ENCODE measurements at regions not wholly inside any gene's neighbourhood (a gene's known extent, or its start where the extent isn't known, plus 50 kb on each side); places are given as distances from the start of the nearest gene placed in this dataset.

- no peak overlapping the region for H2AFZ ChIP-seq (ENCODE audit: low read length)
- TF ChIP-seq EZH2phosphoT487 (IDR thresholded peaks at IDR 0.05; ENCODE audit: borderline replicate concordance) (no peak), CTCF (conservative IDR thresholded peaks at IDR 0.05; ENCODE audit: low read length) (no peak)
- no peaks in the 10 kb centered on the region for H4K20me1 ChIP-seq (ENCODE audit: insufficient read depth, low read length, poor library complexity, severe bottlenecking)
- no peaks in the 10 kb centered on the region for H3K27me3 ChIP-seq (ENCODE audit: insufficient read depth, low read length, poor library complexity, severe bottlenecking)
- no peaks in the 10 kb centered on the region for H3K9me2 ChIP-seq (replicated peaks; ENCODE audit: low read depth, low read length)
- no peaks in the 10 kb centered on the region for H3K4me1 ChIP-seq (ENCODE audit: insufficient read depth, low read length, poor library complexity, severe bottlenecking)
- H3K9ac ChIP-seq (ENCODE audit: low read depth, low read length, poor library complexity, severe bottlenecking) = no peak overlapping the region
- no peaks in the 10 kb centered on the region for H3F3A ChIP-seq (ENCODE audit: low read depth)
- H3K4me3 ChIP-seq (ENCODE audit: low read length, poor library complexity, severe bottlenecking) = no peak overlapping the region
- H3K79me2 ChIP-seq (ENCODE audit: insufficient read depth, low read length) = no peaks in the 10 kb centered on the region
- H3K36me3 ChIP-seq (ENCODE audit: insufficient read depth, low read length) = no peaks in the 10 kb centered on the region
- no peak overlapping the region for H3K4me2 ChIP-seq (ENCODE audit: low read depth, low read length, poor library complexity, severe bottlenecking)
- H3K9me3 ChIP-seq (ENCODE audit: insufficient read depth, low read depth, low read length) = no peaks in the 10 kb centered on the region
Observed at GRCh38 chr20:11195169-11195568, 521.4 kb upstream of the JAG1 start.

GRCh38 chr20:11195899-11196558 is 522.2 kb upstream of the JAG1 start:
- TF ChIP-seq EZH2phosphoT487 (IDR thresholded peaks at IDR 0.05; ENCODE audit: borderline replicate concordance) = no peak
- no peak for TF ChIP-seq CTCF (conservative IDR thresholded peaks at IDR 0.05; ENCODE audit: low read length)
- no peak overlapping the region for H3K4me2 ChIP-seq (ENCODE audit: low read depth, low read length, poor library complexity, severe bottlenecking)
- no peaks in the 10 kb centered on the region for H4K20me1 ChIP-seq (ENCODE audit: insufficient read depth, low read length, poor library complexity, severe bottlenecking)
- no peaks in the 10 kb centered on the region for H3K27me3 ChIP-seq (ENCODE audit: insufficient read depth, low read length, poor library complexity, severe bottlenecking)
- no peaks in the 10 kb centered on the region for H3K36me3 ChIP-seq (ENCODE audit: insufficient read depth, low read length)
- no peak overlapping the region for H2AFZ ChIP-seq (ENCODE audit: low read length)
- H3K4me3 ChIP-seq (ENCODE audit: low read length, poor library complexity, severe bottlenecking) = no peak overlapping the region
- no peaks in the 10 kb centered on the region for H3K4me1 ChIP-seq (ENCODE audit: insufficient read depth, low read length, poor library complexity, severe bottlenecking)
- H3K9me2 ChIP-seq (replicated peaks; ENCODE audit: low read depth, low read length) = no peaks in the 10 kb centered on the region
- no peaks in the 10 kb centered on the region for H3F3A ChIP-seq (ENCODE audit: low read depth)
- H3K9ac ChIP-seq (ENCODE audit: low read depth, low read length, poor library complexity, severe bottlenecking) = no peak overlapping the region
- H3K79me2 ChIP-seq (ENCODE audit: insufficient read depth, low read length) = no peaks in the 10 kb centered on the region
- no peaks in the 10 kb centered on the region for H3K9me3 ChIP-seq (ENCODE audit: insufficient read depth, low read depth, low read length)

GRCh38 chr20:11197851-11198250 is 524.1 kb upstream of the JAG1 start:
- Histone ChIP-seq H3K4me3 (ENCODE audit: low read length, poor library complexity, severe bottlenecking) (no peak overlapping the region), H3K79me2 (ENCODE audit: insufficient read depth, low read length) (no peaks in the 10 kb centered on the region), H3F3A (ENCODE audit: low read depth) (no peaks in the 10 kb centered on the region), H3K9ac (ENCODE audit: low read depth, low read length, poor library complexity, severe bottlenecking) (no peak overlapping the region), H3K9me2 (replicated peaks; ENCODE audit: low read depth, low read length) (no peaks in the 10 kb centered on the region), H3K9me3 (ENCODE audit: insufficient read depth, low read depth, low read length) (no peaks in the 10 kb centered on the region), H3K36me3 (ENCODE audit: insufficient read depth, low read length) (no peaks in the 10 kb centered on the region), H2AFZ (ENCODE audit: low read length) (no peak overlapping the region), H3K27me3 (ENCODE audit: insufficient read depth, low read length, poor library complexity, severe bottlenecking) (no peaks in the 10 kb centered on the region), H3K4me2 (ENCODE audit: low read depth, low read length, poor library complexity, severe bottlenecking) (no peak overlapping the region), H3K4me1 (ENCODE audit: insufficient read depth, low read length, poor library complexity, severe bottlenecking) (no peaks in the 10 kb centered on the region), H4K20me1 (ENCODE audit: insufficient read depth, low read length, poor library complexity, severe bottlenecking) (no peaks in the 10 kb centered on the region)
- TF ChIP-seq CTCF (conservative IDR thresholded peaks at IDR 0.05; ENCODE audit: low read length) = no peak
- no peak for TF ChIP-seq EZH2phosphoT487 (IDR thresholded peaks at IDR 0.05; ENCODE audit: borderline replicate concordance)
